SK-N-MC (cell line): ENCODE measurements at regions not wholly inside any gene's neighbourhood (a gene's known extent, or its start where the extent isn't known, plus 50 kb on each side); places are given as distances from the start of the nearest gene placed in this dataset.

Source experiments
- EZH2 ChIP-seq: fragments of 200-600 bp; sonication (generic); IDR thresholded peaks from one replicate; pipeline ENCODE4 v1.6.1; 2017; ENCODE audit warnings: antibody characterized with exemption
- POLR2AphosphoS5 ChIP-seq: IDR thresholded peaks from 2 replicates; pipeline ENCODE4 v1.6.1; 2012; ENCODE audit warnings: mild to moderate bottlenecking, low read depth, low read length, borderline replicate concordance

DNA sequence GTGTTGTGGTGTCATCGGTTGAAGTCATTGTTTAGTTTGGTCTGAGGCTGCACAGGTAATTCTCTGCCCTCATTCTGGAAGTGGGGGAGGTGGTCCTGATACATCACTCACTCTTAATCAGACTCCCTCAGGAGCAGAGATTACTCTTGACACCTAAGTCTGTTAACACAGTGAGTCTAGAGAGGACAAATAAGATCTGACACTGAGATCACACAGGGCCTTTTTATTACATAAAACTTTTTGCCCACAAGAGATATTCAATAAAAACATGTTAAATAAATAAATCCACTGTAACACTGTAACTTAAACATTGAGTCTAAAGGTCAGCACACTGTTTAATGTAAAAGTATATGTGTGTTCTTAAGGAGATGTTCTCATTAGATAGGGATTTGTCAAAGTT is 57.1 kb upstream of the MBNL1 start:
- no peak for TF ChIP-seq POLR2AphosphoS5
- no peak for TF ChIP-seq EZH2
